Prostate gland (tissue), 2 donors: ENCODE measurements at regions not wholly inside any gene's neighbourhood (a gene's known extent, or its start where the extent isn't known, plus 50 kb on each side); places are given as distances from the start of the nearest gene placed in this dataset.

Source experiments
- DNase-seq: peaks from one replicate; pipeline ENCODE4 v3.0.0-alpha.2; 2019; ENCODE audit warnings: low spot score
- H3K27ac ChIP-seq, 2 donors: fragments of 200-600 bp; sonication (generic); 2 replicates each; pipeline ENCODE4 v1.5.1; 2017 to 2019
- H3K27me3 ChIP-seq: fragments of 200-600 bp; sonication (generic); replicated peaks from 2 replicates; pipeline ENCODE4 v1.5.1; 2019; ENCODE audit not compliant: insufficient read depth
- H3K36me3 ChIP-seq, 2 donors: fragments of 200-600 bp; sonication (generic); 1 replicate in 1 of 2; 2 replicates in 1 of 2; pipeline versions ENCODE4 v1.5.1 to v1.8.1; 2017 to 2019
- H3K4me1 ChIP-seq: fragments of 200-600 bp; sonication (generic); replicated peaks from 2 replicates; pipeline ENCODE4 v1.5.1; 2019
- H3K4me3 ChIP-seq, 2 donors: fragments of 200-600 bp; sonication (generic); 2 replicates each; pipeline ENCODE4 v1.5.1; 2017 to 2019
- H3K9me3 ChIP-seq: fragments of 200-600 bp; sonication (generic); 2 replicates; pipeline ENCODE4 v1.5.1; 2017
- POLR2A ChIP-seq: fragments of 450-650 bp; IDR thresholded peaks from one replicate; pipeline ENCODE4 v1.6.1; 2016; ENCODE audit warnings: antibody characterized with exemption, mild to moderate bottlenecking
- POLR2AphosphoS5 ChIP-seq: sonication (generic); formaldehyde crosslinking; IDR thresholded peaks from one replicate; pipeline ENCODE4 v1.6.1; 2017; ENCODE audit warnings: antibody characterized with exemption
- WGBS: methylation state at CpG from one replicate; pipeline ENCODE4 v1.1.5; 2018; 5-methylcytosine and 5-hydroxymethylcytosine counted together
- intact Hi-C: fragments of 100-400 bp; cut with DNase I; formaldehyde crosslinking; loops from one replicate; pipeline ENCODE4 v1.14.2; 2022
- TF ChIP-seq, protein P1 (sequence below), 4 experiments: fragments of 200-600 bp in 2 of 4; fragments of 450-650 bp in 2 of 4; sonication (generic) in 2 of 4; IDR thresholded peaks; 1 replicate in 3 of 4; 2 replicates in 1 of 4; pipeline ENCODE4 v1.5.1; 2016 to 2019; ENCODE audit warnings: antibody characterized with exemption in 4 of 4, mild to moderate bottlenecking in 2 of 4, moderate library complexity in 2 of 4

DNA sequence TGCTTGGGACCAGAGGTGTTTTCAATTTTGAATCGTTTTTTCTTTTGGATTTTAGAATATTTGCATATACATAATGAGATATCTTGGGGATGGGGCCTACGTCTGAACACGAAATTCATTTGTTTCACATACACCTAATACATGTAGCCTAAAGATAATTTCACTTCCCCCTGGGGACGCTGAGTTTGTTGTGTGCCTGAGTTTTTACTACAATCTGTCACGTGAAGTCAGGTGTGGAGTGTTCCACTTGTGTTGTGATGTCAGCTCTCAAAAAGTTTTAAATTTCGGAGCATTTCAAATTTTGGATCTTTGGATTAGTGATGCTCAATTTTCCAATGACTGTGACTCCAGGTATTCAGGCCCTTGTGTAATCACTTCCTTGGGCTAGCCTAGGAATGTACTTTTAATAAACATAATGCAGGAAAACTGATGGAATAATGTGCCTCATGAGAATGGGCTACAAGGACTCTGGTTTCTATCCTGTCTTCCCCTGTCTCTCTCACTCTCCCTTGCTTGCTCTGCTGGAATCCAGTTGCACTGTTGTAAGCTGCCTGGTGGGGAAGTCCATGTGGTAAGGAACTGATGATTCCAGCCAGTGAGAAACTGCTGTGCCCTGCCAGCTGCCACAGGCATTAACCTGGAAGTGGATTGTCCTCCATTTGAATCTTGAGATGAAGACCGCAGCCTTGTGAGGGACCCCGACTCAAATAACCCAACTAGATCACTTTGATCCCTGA is 403.8 kb downstream of the SHISA9 start:
- H3K27me3 ChIP-seq: no peaks in the 10 kb centered on the region
- no peak for DNase-seq
- H3K9me3 ChIP-seq: no peaks in the 10 kb centered on the region
- 77% methylated on average over 8 of the region's 8 CpGs for WGBS
- H3K4me1 ChIP-seq: no peaks in the 10 kb centered on the region
- no peak overlapping the region for H3K4me3 ChIP-seq
- H3K36me3 ChIP-seq: no peaks in the 10 kb centered on the region
- intact Hi-C loops: no loop called here
- TF ChIP-seq, protein P1, sequence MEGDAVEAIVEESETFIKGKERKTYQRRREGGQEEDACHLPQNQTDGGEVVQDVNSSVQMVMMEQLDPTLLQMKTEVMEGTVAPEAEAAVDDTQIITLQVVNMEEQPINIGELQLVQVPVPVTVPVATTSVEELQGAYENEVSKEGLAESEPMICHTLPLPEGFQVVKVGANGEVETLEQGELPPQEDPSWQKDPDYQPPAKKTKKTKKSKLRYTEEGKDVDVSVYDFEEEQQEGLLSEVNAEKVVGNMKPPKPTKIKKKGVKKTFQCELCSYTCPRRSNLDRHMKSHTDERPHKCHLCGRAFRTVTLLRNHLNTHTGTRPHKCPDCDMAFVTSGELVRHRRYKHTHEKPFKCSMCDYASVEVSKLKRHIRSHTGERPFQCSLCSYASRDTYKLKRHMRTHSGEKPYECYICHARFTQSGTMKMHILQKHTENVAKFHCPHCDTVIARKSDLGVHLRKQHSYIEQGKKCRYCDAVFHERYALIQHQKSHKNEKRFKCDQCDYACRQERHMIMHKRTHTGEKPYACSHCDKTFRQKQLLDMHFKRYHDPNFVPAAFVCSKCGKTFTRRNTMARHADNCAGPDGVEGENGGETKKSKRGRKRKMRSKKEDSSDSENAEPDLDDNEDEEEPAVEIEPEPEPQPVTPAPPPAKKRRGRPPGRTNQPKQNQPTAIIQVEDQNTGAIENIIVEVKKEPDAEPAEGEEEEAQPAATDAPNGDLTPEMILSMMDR (IDR thresholded peaks at IDR 0.05): no peak
- no peak for TF ChIP-seq POLR2A
- no peak for TF ChIP-seq POLR2AphosphoS5
- H3K27ac ChIP-seq: no peak overlapping the region

DNA sequence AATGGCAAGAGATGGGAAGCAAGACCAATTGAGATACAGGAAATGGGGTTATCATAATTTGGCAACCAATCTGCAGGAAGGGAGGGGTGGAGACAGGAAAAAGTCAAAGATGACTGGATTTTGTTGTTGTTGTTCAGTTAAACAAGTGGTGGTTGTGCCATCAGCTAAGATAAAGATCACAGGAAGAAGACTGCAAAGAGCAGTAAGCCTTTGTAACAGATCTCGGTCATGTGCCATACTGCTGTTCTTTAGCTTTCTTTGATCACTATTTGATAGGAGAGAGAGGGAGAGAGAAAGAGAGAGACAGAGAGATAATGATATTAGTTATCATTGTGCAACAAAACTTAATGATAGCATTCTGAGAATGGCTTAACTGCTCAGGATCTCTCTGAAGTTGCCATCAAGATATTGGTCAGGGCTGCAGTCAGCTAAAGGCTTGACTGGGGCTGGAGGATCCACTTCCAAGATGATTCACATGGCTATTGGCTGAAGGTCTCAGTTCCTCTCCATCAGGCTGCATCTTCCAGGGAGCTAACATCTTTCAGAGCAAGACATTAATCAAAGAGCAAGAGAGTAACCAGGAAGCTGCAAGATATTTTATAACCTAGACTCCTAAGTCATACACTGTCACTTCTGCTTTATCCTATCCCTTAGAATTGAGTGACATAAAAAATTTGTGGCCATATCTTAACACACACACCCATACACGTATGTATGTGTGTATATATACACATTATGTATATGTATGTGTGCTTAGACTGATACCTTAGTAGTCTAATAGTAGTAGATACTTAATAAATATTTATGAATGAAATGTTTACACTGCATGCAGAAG is 405.0 kb downstream of the SHISA9 start:
- Histone ChIP-seq H3K27ac (no peak overlapping the region), H3K4me3 (no peak overlapping the region), H3K36me3 (no peaks in the 10 kb centered on the region), H3K9me3 (no peaks in the 10 kb centered on the region), H3K4me1 (no peaks in the 10 kb centered on the region), H3K27me3 (no peaks in the 10 kb centered on the region)
- TF ChIP-seq POLR2A (no peak), POLR2AphosphoS5 (no peak)
- DNase-seq: no peak
- intact Hi-C loops: no loop called here
- 50% methylated on average over 2 of the region's 2 CpGs for WGBS

GRCh38 chr16:13307255-13307654 is 405.9 kb downstream of the SHISA9 start:
- Histone ChIP-seq H3K9me3 (no peaks in the 10 kb centered on the region), H3K4me3 (no peak overlapping the region), H3K4me1 (no peaks in the 10 kb centered on the region), H3K27ac (no peak overlapping the region), H3K27me3 (no peaks in the 10 kb centered on the region), H3K36me3 (no peaks in the 10 kb centered on the region)
- intact Hi-C loops: no loop called here
- 51% methylated on average over 4 of the region's 4 CpGs for WGBS
- DNase-seq: no peak
- no peak for TF ChIP-seq POLR2A
- TF ChIP-seq, protein P1 (IDR thresholded peaks at IDR 0.05): no peak
- TF ChIP-seq POLR2AphosphoS5: no peak

DNA sequence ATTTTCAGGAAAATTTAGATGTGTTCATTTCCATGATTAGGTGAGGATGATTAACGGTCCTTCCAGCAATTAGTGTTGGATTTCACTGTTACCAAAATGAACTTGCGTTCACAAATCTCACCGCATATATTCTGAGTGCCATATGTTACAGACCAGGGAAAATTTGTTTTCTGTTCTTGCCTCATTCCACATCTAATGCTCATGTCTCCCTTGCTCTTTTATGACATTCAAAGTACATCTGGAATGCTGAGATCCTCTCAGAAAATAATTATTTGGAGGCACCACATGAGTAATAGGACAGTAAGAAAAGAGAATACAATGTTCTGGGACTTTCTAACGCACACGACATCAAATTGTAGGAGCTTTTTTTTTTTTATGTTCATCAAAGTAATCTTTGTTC is 406.5 kb downstream of the SHISA9 start:
- TF ChIP-seq POLR2A (no peak), POLR2AphosphoS5 (no peak)
- TF ChIP-seq, protein P1 (IDR thresholded peaks at IDR 0.05): no peak
- WGBS: 87% methylated on average over 5 of the region's 5 CpGs
- intact Hi-C loops: no loop called here
- Histone ChIP-seq H3K4me1 (no peaks in the 10 kb centered on the region), H3K9me3 (no peaks in the 10 kb centered on the region), H3K4me3 (no peak overlapping the region), H3K27me3 (no peaks in the 10 kb centered on the region), H3K27ac (no peak overlapping the region), H3K36me3 (no peaks in the 10 kb centered on the region)
- DNase-seq: no peak

DNA sequence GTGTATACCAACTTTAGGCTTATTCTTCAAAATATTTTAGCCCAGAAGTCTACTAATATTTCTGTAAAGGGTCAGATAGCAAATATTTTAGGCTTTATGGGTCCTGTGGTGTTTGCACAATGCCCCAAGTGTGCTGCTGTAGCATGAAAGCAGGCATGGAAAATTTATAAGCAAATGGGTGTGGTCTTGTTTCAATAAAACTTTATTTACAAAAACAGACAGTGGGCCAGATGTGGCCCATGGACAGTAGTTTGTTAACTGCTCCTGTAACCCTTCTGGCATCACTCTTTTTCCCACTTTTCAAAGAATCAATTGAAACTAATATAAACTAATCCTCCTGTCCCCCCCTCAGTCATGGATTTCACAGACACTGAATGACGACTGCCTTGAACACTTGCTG is 410.7 kb downstream of the SHISA9 start:
- no peak for DNase-seq
- H3K9me3 ChIP-seq: no peaks in the 10 kb centered on the region
- no peaks in the 10 kb centered on the region for H3K27me3 ChIP-seq
- no peak overlapping the region for H3K4me3 ChIP-seq
- 88% methylated on average over 1 of the region's 1 CpG for WGBS
- no peaks in the 10 kb centered on the region for H3K4me1 ChIP-seq
- TF ChIP-seq, protein P1 (IDR thresholded peaks at IDR 0.05): no peak
- intact Hi-C loops: no loop called here
- H3K36me3 ChIP-seq: no peaks in the 10 kb centered on the region
- H3K27ac ChIP-seq: no peak overlapping the region
